ENCODE measurements at regions not wholly inside any gene's neighbourhood (a gene's known extent, or its start where the extent isn't known, plus 50 kb on each side); places are given as distances from the start of the nearest gene placed in this dataset.

- no peak for TF ChIP-seq CTCF (IDR thresholded peaks at IDR 0.05)
- no peak for TF ChIP-seq POLR2AphosphoS5 (IDR thresholded peaks at IDR 0.05)
- TF ChIP-seq EP300 (IDR thresholded peaks at IDR 0.05; ENCODE audit: low read depth) = no peak
- TF ChIP-seq POLR2A (IDR thresholded peaks at IDR 0.05) = no peak
Observed at GRCh38 chr17:77504652-77505155, 363.9 kb downstream of the SEC14L1 start.

Measured in transverse colon (tissue), 4 donors.